Heart left ventricle (tissue), 13 donors: ENCODE measurements at regions not wholly inside any gene's neighbourhood (a gene's known extent, or its start where the extent isn't known, plus 50 kb on each side); places are given as distances from the start of the nearest gene placed in this dataset.

Experiments
- CTCF ChIP-seq, 12 donors: fragments of 200-600 bp; sonication (generic) in 4 of 12; IDR thresholded peaks; one replicate each; pipeline versions ENCODE4 v1.5.0 to v1.8.0; 2018 to 2022; ENCODE audit warnings: antibody characterized with exemption in 12 of 12, mild to moderate bottlenecking in 5 of 12
- POLR2A ChIP-seq, 2 donors: fragments of 450-650 bp; IDR thresholded peaks; one replicate each; pipeline ENCODE4 v1.6.1; 2017; ENCODE audit warnings: antibody characterized with exemption in 2 of 2, mild to moderate bottlenecking in 2 of 2, moderate library complexity in 2 of 2
- donor health status: ischemic (EF 13 %, LVEDD 7.1; RV severe dilation, severe dysfunction).
- donor health status: DM: no; HTN: yes; CAD: no.
- donor health status: DM: no; HTN: no; CAD: no.
- donor health status: ischemic (EF 25% LVEDD 6.9; RV normal size, moderate dysfunction).
- donor health status: ischemic (EF 25% LVEDD 5.7; RV mildly dilated, moderate dysfunction).
- donor health status: ischemic (EF 35%, LVEDD 5.7; RV mildly dilated, moderate dysfunction).
- donor health status: nonischemic (EF 11% LVEDD 7.7; RV severe dilation, severe dysfunction).
- donor health status: DM: yes; HTN: yes; CAD: no.
- donor health status: PGD.
- donor health status: ischemic (EF 29% LVEDD 5.4; RV normal size, mild dysfunction).
- donor health status: nonischemic (EF 23%, LVEDD 6.1; RV moderate dilation, normal function).

GRCh38 chr14:38973083-38973700 lies 129.8 kb downstream of the SEC23A start:
- no peak for TF ChIP-seq POLR2A (IDR thresholded peaks at IDR 0.05)
- no peak for TF ChIP-seq CTCF (IDR thresholded peaks at IDR 0.05)
